ENCODE measurements at regions not wholly inside any gene's neighbourhood (a gene's known extent, or its start where the extent isn't known, plus 50 kb on each side); places are given as distances from the start of the nearest gene placed in this dataset.

GRCh38 chrX:120774606-120775005 is 101.1 kb downstream of the CT47B1 start:
- no peak for TF ChIP-seq EZH2 (IDR thresholded peaks at IDR 0.05; ENCODE audit: insufficient read depth, poor library complexity, severe bottlenecking)
- TF ChIP-seq EZH2phosphoT487 (IDR thresholded peaks at IDR 0.05; ENCODE audit: insufficient read depth, low read depth) = no peak
